GM12878 (cell line): ENCODE measurements at regions not wholly inside any gene's neighbourhood (a gene's known extent, or its start where the extent isn't known, plus 50 kb on each side); places are given as distances from the start of the nearest gene placed in this dataset.

Source experiments
- ATAC-seq: fragments of 200-7000 bp; cut with Tn5 transposase; 3 replicates; pipeline ENCODE4 v1.9.1; 2020; ENCODE audit warnings: mild to moderate bottlenecking, moderate library complexity
- BruUV-seq: library from RNA; stranded (reverse); fragments of 400-500 nt; replicated peaks from 2 replicates; lab custom pipeline; 2021; lab: Mats Ljungman, UMichigan
- CTCF ChIA-PET: fragments of 300-600 bp; sonication (Branson Sonifier 250); formaldehyde crosslinking; extraction: SDS; loops from one replicate; lab custom pipeline; 2021; ENCODE audit warnings: inconsistent platforms; lab: Yijun Ruan, JAX
- POLR2A ChIA-PET: fragments of 350-600 bp; formaldehyde crosslinking; extraction: SDS; loops from one replicate; lab custom pipeline; 2021; ENCODE audit warnings: inconsistent platforms; lab: Charles Lee
- RAD21 ChIA-PET: fragments of 300-600 bp; sonication (Branson Sonifier 250); formaldehyde crosslinking; loops from one replicate; lab custom pipeline; 2023; ENCODE audit warnings: antibody characterized with exemption; ENCODE audit not compliant: unreplicated experiment; lab: Charles Lee
- SMC1A ChIA-PET: fragments of 300-600 bp; sonication (Branson Sonifier 250); formaldehyde crosslinking; loops from one replicate; lab custom pipeline; 2023; ENCODE audit not compliant: unreplicated experiment, uncharacterized antibody; lab: Charles Lee
- DNase-seq: peaks from one replicate; pipeline ENCODE4 v3.0.0-alpha.2; 2011; ENCODE audit warnings: low read depth, low spot score
- FAIRE-seq: peaks from 3 replicates; lab custom pipeline; 2011; peaks lifted over from hg19 to GRCh38; lab: Jason Lieb, UNC
- H2AFZ ChIP-seq: 2 replicates; pipeline ENCODE4 v1.6.0; 2011; ENCODE audit warnings: low read depth, low read length, control low read depth; ENCODE audit not compliant: control insufficient read depth
- H3K27ac ChIP-seq: 2 replicates; pipeline ENCODE4 v1.5.1; 2011; ENCODE audit warnings: control low read depth; ENCODE audit not compliant: control insufficient read depth, insufficient read depth
- H3K27me3 ChIP-seq, 2 experiments: replicated peaks in 1 of 2; 2 replicates each; pipeline versions ENCODE4 v1.6.0 to v1.6.1; 2011; ENCODE audit warnings: low read length in 1 of 2; ENCODE audit not compliant: control insufficient read depth in 2 of 2, insufficient read depth in 2 of 2
- H3K36me3 ChIP-seq, 2 experiments: 2 replicates each; pipeline ENCODE4 v1.5.1; 2011; ENCODE audit warnings: low read length in 1 of 2; ENCODE audit not compliant: control insufficient read depth in 2 of 2, insufficient read depth in 2 of 2
- H3K4me1 ChIP-seq: 2 replicates; pipeline ENCODE4 v1.6.1; 2011; ENCODE audit warnings: mild to moderate bottlenecking, low read length, moderate library complexity, mixed read lengths; ENCODE audit not compliant: control insufficient read depth, insufficient read depth
- H3K4me2 ChIP-seq: 2 replicates; pipeline ENCODE4 v1.6.0; 2011; ENCODE audit warnings: control low read depth; ENCODE audit not compliant: control insufficient read depth, insufficient read depth
- H3K4me3 ChIP-seq: fragments of 200-600 bp; sonication (generic); 2 replicates; pipeline ENCODE4 v1.5.1; 2016
- H3K79me2 ChIP-seq: 2 replicates; pipeline ENCODE4 v1.6.0; 2011; ENCODE audit warnings: low read length; ENCODE audit not compliant: control insufficient read depth, insufficient read depth
- H3K9ac ChIP-seq: 2 replicates; pipeline ENCODE4 v1.8.0; 2011; ENCODE audit warnings: low read length, control low read depth, mixed read lengths; ENCODE audit not compliant: control insufficient read depth, insufficient read depth
- H3K9me3 ChIP-seq: replicated peaks from 3 replicates; pipeline ENCODE4 v1.5.1; 2011; ENCODE audit warnings: mild to moderate bottlenecking, low read length; ENCODE audit not compliant: control insufficient read depth, insufficient read depth
- H4K20me1 ChIP-seq: 2 replicates; pipeline ENCODE4 v1.6.0; 2011; ENCODE audit not compliant: control insufficient read depth, insufficient read depth
- KLF5 ChIP-seq: fragments of 450-650 bp; IDR thresholded peaks from 2 replicates; pipeline ENCODE4 v1.6.1; 2014; ENCODE audit warnings: mild to moderate bottlenecking; ENCODE audit not compliant: partially characterized antibody
- MTA3 ChIP-seq: IDR thresholded peaks from 2 replicates; pipeline ENCODE4 v1.6.1; 2012; ENCODE audit warnings: low read length, inconsistent platforms, borderline replicate concordance
- NBN ChIP-seq: fragments of 450-650 bp; IDR thresholded peaks from 2 replicates; pipeline ENCODE4 v1.6.1; 2016
- POLR2AphosphoS2 ChIP-seq: IDR thresholded peaks from 2 replicates; pipeline ENCODE4 v1.6.1; 2011; ENCODE audit warnings: low read depth, mild to moderate bottlenecking, low read length, improper control_type of control experiment, moderate library complexity
- SMARCA5 ChIP-seq: fragments of 450-650 bp; IDR thresholded peaks from 2 replicates; pipeline ENCODE4 v1.6.1; 2017; ENCODE audit warnings: mild to moderate bottlenecking
- ZNF217 ChIP-seq: fragments of 450-650 bp; IDR thresholded peaks from 2 replicates; pipeline ENCODE4 v1.6.1; 2017; ENCODE audit warnings: antibody characterized with exemption, mild to moderate bottlenecking
- WGBS: methylation state at CpG from one replicate; pipeline ENCODE4 v1.1.6; 2016; ENCODE audit warnings: low lambda C conversion rate; ENCODE audit not compliant: insufficient replicate concordance, insufficient coverage; ENCODE audit errors: missing lambda C conversion rate; 5-methylcytosine and 5-hydroxymethylcytosine counted together
- in situ Hi-C: fragments of 300-500 bp; cut with MboI; formaldehyde crosslinking; loops from 9 replicates; pipeline ENCODE4 v1.14.3; 2018; ENCODE audit warnings: mixed read lengths
- intact Hi-C: fragments of 100-400 bp; cut with micrococcal nuclease; formaldehyde crosslinking; loops from one replicate; pipeline ENCODE4 v1.14.2; 2022; ENCODE audit not compliant: unreplicated experiment
- TF ChIP-seq, protein P1 (sequence below): IDR thresholded peaks from 2 replicates; pipeline ENCODE4 v1.6.1; 2012; ENCODE audit warnings: low read depth, low read length, improper control_type of control experiment

DNA sequence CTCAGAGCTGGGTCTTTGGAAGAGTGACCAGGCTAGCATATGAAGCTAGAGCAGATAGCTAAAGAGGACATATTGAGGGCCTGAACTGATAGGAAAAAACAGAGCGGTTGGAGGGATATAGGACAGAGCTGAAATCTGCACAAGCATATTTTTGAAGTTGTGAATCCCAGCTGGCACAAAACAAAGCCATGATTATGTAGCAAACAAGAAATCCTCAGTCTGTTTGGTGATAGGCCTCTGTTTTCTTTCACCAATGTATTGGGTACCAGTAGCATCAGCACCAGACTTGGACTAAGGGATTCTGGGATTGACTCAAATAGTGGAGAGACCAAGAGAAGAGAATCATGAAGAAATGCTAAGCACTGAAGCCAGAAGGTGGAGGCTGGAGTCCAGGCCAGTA lies 151.0 kb downstream of the FAM43A start (continued):
- TF ChIP-seq NBN (no peak), MTA3 (no peak)

DNA sequence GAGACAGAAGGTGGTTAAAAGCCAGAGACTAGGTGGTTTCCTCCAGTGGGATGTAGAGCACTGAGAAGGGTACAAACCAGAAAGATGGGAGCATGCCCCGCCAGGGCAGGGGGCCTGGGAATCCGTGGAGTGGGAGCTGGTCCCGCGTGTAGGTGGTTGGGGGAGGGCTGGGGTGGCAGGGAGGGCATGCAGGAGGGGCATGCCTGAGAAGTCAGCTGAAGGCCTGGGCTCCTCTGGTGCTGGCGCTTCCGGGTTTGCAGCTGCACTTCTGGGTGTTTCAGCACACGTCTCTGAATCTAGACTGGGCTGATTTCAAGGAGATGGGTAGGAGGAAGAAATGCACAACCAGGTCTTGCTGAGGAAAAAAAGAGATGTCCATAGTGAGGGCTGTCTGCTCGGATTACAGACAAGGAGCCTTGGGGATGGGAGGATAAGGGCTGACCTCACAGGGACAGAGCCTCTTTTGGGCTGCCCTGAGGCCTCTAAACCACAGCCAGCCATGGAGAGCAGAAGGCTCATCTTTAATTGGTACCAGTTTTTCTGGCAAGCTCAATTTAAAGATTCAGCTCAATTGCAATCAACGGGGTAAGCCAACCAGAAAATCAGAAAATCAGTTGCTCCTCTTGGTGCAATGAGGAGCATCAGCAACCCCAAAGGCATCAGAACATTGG lies 151.9 kb downstream of the FAM43A start:
- DNase-seq (no peak), FAIRE-seq (no peak), ATAC-seq (no peak)
- Histone ChIP-seq H3K9ac (no peak overlapping the region), H3K9me3 (no peaks in the 10 kb centered on the region), H3K4me3 (no peak overlapping the region), H3K79me2 (no peaks in the 10 kb centered on the region), H3K4me2 (no peak overlapping the region), H3K27me3 (peaks cover 0 to 2% of the 10 kb centered on the region in 2 experiments; a peak in 1 of 4 replicates), H2AFZ (no peak overlapping the region), H3K27ac (no peak overlapping the region), H3K4me1 (no peaks in the 10 kb centered on the region), H4K20me1 (no peaks in the 10 kb centered on the region), H3K36me3 (no peaks in the 10 kb centered on the region)
- 16% methylated on average over 9 of the region's 9 CpGs for WGBS
- POLR2A ChIA-PET = no interaction called here
- SMC1A ChIA-PET = no interaction called here
- TF ChIP-seq SMARCA5 (no peak), ZNF217 (no peak), POLR2AphosphoS2 (no peak), KLF5 (no peak)
- TF ChIP-seq, protein P1, sequence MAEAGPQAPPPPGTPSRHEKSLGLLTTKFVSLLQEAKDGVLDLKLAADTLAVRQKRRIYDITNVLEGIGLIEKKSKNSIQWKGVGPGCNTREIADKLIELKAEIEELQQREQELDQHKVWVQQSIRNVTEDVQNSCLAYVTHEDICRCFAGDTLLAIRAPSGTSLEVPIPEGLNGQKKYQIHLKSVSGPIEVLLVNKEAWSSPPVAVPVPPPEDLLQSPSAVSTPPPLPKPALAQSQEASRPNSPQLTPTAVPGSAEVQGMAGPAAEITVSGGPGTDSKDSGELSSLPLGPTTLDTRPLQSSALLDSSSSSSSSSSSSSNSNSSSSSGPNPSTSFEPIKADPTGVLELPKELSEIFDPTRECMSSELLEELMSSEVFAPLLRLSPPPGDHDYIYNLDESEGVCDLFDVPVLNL = no peak
- intact Hi-C loops = no loop called here
- RAD21 ChIA-PET = no interaction called here
- in situ Hi-C loops = no loop called here
- CTCF ChIA-PET = interaction anchor here (0.6 kb wide), 1 partner anchor 128 kb away, joined by 3 read pairs; no protein-coding TSS in a partner anchor
- BruUV-seq = no TSS peak
